Stimulated activated CD8-positive, alpha-beta memory T cell treated with anti-CD3 and anti-CD28 coated beads, Interleukin-15, amount 100 ng/mL, for 48 hours (primary cell): ENCODE measurements at regions not wholly inside any gene's neighbourhood (a gene's known extent, or its start where the extent isn't known, plus 50 kb on each side); places are given as distances from the start of the nearest gene placed in this dataset.
"Not testable (repeated sequence)": the region's sequence is repeated elsewhere in the genome, so short reads cannot be mapped to it uniquely, and the experiment has no call there.

ENCODE experiments used
- DNase-seq, 2 donors: peaks; one replicate each; pipeline ENCODE4 v3.0.0-alpha.2; 2020; ENCODE audit warnings: low read depth in 2 of 2

GRCh38 chr5:126677121-126677520, 76.4 kb downstream of the PHAX start:
- no peak for DNase-seq

- DNase-seq: no peak
These were observed 79.6 kb downstream of the PHAX start for GRCh38 chr5:126680191-126680817.

- DNase-seq: not testable (repeated sequence)
These were observed 80.6 kb downstream of the PHAX start for GRCh38 chr5:126681314-126681713.

GRCh38 chr5:126681970-126682369, 81.2 kb downstream of the PHAX start:
- no peak for DNase-seq

GRCh38 chr5:126682856-126683255, 82.1 kb downstream of the PHAX start:
- DNase-seq: no peak

- no peak for DNase-seq
These were observed 83.2 kb downstream of the PHAX start for GRCh38 chr5:126683912-126684311.

- peak; percentile 39 to 56 for DNase-seq
These were observed 84.1 kb downstream of the PHAX start for GRCh38 chr5:126684656-126685442.

GRCh38 chr5:126686451-126687126, 85.8 kb downstream of the PHAX start:
- no peak for DNase-seq

- DNase-seq: no peak
These were observed 84.0 kb upstream of the LMNB1 start for GRCh38 chr5:126692971-126693370.

GRCh38 chr5:126693806-126694205, 83.1 kb upstream of the LMNB1 start:
- DNase-seq: no peak

GRCh38 chr5:126694403-126694802, 82.5 kb upstream of the LMNB1 start:
- no peak for DNase-seq

GRCh38 chr5:126695091-126695490, 81.8 kb upstream of the LMNB1 start:
- DNase-seq: no peak

GRCh38 chr5:126707080-126707479, 69.9 kb upstream of the LMNB1 start:
- DNase-seq: no peak

GRCh38 chr5:126715765-126716164, 61.2 kb upstream of the LMNB1 start:
- no peak for DNase-seq

- DNase-seq: no peak
These were observed 60.1 kb upstream of the LMNB1 start for GRCh38 chr5:126716861-126717260.

- no peak for DNase-seq
These were observed 58.6 kb upstream of the LMNB1 start for GRCh38 chr5:126718236-126718868.

GRCh38 chr5:126720369-126720768, 56.6 kb upstream of the LMNB1 start:
- DNase-seq: no peak

GRCh38 chr5:126723643-126724042, 53.3 kb upstream of the LMNB1 start:
- DNase-seq: no peak
